ENCODE measurements at regions not wholly inside any gene's neighbourhood (a gene's known extent, or its start where the extent isn't known, plus 50 kb on each side); places are given as distances from the start of the nearest gene placed in this dataset.
"Not testable (repeated sequence)": the region's sequence is repeated elsewhere in the genome, so short reads cannot be mapped to it uniquely, and the experiment has no call there.

DNA sequence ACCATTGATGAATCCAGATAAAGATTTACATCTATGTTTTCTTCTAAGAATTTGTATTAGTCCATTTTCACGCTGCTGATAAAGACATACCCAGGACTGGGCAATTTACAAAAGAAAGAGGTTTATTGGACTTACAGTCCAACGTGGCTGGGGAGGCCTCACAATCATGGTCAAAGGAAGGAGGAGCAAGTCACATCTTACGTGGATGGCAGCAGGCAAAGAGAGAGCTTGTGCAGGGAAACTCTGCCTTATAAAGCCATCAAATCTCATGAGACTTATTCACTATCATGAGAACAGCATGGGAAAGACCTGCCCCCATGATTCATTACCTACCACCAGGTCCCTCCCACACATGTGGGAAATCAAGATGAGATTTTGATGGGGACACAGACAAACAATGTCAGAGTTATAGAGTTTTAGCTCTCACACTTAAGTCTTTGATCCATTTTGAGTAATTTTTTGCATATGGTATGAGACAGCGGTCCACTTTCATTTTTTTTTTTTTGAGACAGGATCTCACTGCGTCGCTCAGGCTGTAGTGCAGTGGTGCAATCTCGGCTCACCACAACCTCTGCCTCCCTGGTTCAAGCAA, 53.5 kb upstream of the JADE2 start:
- not testable (repeated sequence) for DNase-seq (ENCODE audit: low read depth)

DNA sequence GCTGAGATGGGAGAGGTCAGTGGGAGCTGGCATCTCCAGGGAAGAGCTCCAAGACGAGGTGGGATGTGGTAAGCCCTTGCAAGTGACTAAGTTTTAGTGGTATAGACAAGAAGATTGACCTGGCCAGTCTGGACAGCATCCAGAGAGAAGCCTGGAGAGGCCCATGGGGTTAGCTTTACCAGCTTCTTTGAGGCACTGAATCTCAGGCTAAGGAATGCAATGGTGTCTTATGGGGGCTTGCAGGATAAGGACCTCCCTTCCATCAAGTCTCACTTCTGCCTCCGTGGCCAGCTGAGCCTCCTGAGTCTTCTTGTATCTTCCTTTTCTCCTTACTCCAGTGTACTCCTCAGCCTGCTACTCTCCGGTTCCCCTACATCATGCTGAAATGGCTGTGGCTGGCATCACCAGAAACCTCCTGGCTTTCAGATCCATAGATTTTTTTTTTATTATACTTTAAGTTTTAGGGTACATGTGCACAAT, 56.5 kb upstream of the JADE2 start:
- DNase-seq (ENCODE audit: low read depth), result no peak

- no peak for DNase-seq (ENCODE audit: low read depth)
These were observed 55.5 kb upstream of the CDKN2AIPNL start for GRCh38 chr5:134467231-134467630.

- peak; percentile 7 for DNase-seq (ENCODE audit: low read depth)
These were observed 54.8 kb upstream of the CDKN2AIPNL start for GRCh38 chr5:134466241-134467069.

- peak; percentile 37 for DNase-seq (ENCODE audit: low read depth)
These were observed 54.1 kb upstream of the CDKN2AIPNL start for GRCh38 chr5:134465816-134466240.

DNA sequence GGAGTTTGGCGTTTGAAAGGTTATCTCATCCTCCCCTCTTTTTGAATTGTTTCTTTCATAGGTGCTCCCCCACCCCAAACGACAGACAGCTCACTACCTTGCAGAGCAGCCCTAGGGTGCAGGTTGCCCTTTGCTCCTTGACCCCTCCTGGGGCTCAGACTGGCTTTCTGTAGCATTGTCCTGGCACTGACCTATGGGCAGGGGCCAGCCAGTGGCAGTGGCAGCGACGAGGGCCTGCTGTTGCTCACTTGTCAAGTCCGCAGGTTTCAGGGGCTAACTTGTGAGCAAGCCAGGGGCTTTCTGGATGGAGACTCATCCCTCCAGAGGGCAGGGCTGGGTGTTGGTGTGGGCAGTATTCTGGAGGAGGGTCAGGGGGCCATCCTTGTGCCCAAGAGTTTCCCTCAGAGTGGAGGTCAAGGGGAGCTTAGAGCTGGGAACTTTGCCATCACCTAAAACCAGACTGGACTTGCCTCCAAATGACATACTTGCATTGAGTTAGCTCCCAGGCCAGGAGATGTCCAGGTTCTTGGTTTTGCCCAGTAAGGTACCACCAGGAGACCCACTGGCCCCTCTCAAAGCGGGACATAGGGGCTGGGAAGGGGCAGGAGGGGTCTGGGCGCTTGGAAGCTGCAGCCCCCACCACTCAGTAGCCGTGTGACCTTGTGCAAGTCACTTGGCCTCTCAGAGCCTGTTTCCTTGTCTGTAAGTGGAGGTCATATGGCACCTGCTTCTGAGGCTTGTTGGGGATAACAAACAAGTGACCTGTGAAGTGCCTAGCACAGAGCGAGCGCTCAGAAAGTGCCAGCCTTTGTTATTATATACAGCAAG, 53.5 kb upstream of the CDKN2AIPNL start:
- DNase-seq (ENCODE audit: low read depth), result no peak

GRCh38 chr5:134463991-134464760, 52.5 kb upstream of the CDKN2AIPNL start:
- no peak for DNase-seq (ENCODE audit: low read depth)

GRCh38 chr5:134463176-134463720, 51.6 kb upstream of the CDKN2AIPNL start:
- DNase-seq (ENCODE audit: low read depth), result no peak

DNA sequence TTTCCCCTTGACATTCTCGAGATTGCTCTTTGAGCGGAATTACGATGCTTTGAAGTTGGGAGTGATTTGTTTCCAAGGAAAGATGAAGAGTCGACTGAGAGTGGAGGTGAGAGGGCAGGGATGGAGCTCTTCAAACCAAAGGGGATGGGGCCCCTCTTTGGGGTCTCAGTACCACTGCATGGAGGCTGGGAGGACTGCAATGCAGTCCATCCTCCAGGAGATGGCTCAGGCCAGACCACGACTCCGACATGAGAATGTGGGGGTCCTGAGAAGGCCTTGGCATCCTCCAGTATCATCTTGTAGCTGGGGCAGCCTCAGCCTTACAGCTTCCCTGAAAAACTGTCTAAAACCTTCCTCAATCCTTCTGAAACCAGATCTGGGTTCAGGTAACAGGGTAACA, 51.1 kb upstream of the CDKN2AIPNL start:
- no peak for DNase-seq (ENCODE audit: low read depth)

- no peak for DNase-seq (ENCODE audit: low read depth)
These were observed 50.4 kb upstream of the CDKN2AIPNL start for GRCh38 chr5:134462047-134462575.

Data from activated T-helper 9 cell treated with anti-CD3 and anti-CD28 coated beads, Interleukin-2, amount 50 U/mL, for 16 hours (primary cell).